ENCODE measurements at regions not wholly inside any gene's neighbourhood (a gene's known extent, or its start where the extent isn't known, plus 50 kb on each side); places are given as distances from the start of the nearest gene placed in this dataset.

GRCh38 chr18:69109686-69110085 lies 291.0 kb upstream of the DOK6 start:
- no peak overlapping the region for H2AFZ ChIP-seq (ENCODE audit: low read depth, low read length)
- TF ChIP-seq EZH2 (IDR thresholded peaks at IDR 0.05; ENCODE audit: borderline replicate concordance, low read depth, low read length, severe bottlenecking) (no peak), CTCF (IDR thresholded peaks at IDR 0.05; ENCODE audit: borderline replicate concordance, extremely low read depth, low read length, poor library complexity, severe bottlenecking) (no peak)
- H3K27me3 ChIP-seq (ENCODE audit: insufficient read depth, low read length, poor library complexity) = no peaks in the 10 kb centered on the region
- DNase-seq = no peak
- H3K9me3 ChIP-seq (ENCODE audit: insufficient read depth, low read length, severe bottlenecking) = no peaks in the 10 kb centered on the region
- H3K4me2 ChIP-seq (ENCODE audit: insufficient read depth, low read length) = no peak overlapping the region
- H3K4me1 ChIP-seq (ENCODE audit: insufficient read depth, low read length) = no peaks in the 10 kb centered on the region
- H3K27ac ChIP-seq (ENCODE audit: low read length) = no peak overlapping the region
- no peak overlapping the region for H3K4me3 ChIP-seq (ENCODE audit: low read depth in 1 of 2, low read length in 2 of 2)
- H3K36me3 ChIP-seq (ENCODE audit: insufficient read depth, low read length) = no peaks in the 10 kb centered on the region
- H3K9ac ChIP-seq (ENCODE audit: low read depth, low read length) = no peak overlapping the region
- no peaks in the 10 kb centered on the region for H4K20me1 ChIP-seq (ENCODE audit: insufficient read depth, low read length)
- H3K79me2 ChIP-seq (ENCODE audit: insufficient read depth, low read length) = no peaks in the 10 kb centered on the region
- ATAC-seq (ENCODE audit: insufficient read depth, low read depth) = no peak

GRCh38 chr18:69120833-69121232 lies 279.9 kb upstream of the DOK6 start:
- no peak for ATAC-seq (ENCODE audit: insufficient read depth, low read depth)
- no peaks in the 10 kb centered on the region for H3K79me2 ChIP-seq (ENCODE audit: insufficient read depth, low read length)
- no peak for TF ChIP-seq EZH2 (IDR thresholded peaks at IDR 0.05; ENCODE audit: borderline replicate concordance, low read depth, low read length, severe bottlenecking)
- no peak for TF ChIP-seq CTCF (IDR thresholded peaks at IDR 0.05; ENCODE audit: borderline replicate concordance, extremely low read depth, low read length, poor library complexity, severe bottlenecking)

GRCh38 chr18:69123421-69123820 lies 277.3 kb upstream of the DOK6 start:
- Histone ChIP-seq H3K4me1 (ENCODE audit: insufficient read depth, low read length) (no peaks in the 10 kb centered on the region), H3K4me2 (ENCODE audit: insufficient read depth, low read length) (no peak overlapping the region), H2AFZ (ENCODE audit: low read depth, low read length) (no peak overlapping the region), H3K9ac (ENCODE audit: low read depth, low read length) (no peak overlapping the region), H3K9me3 (ENCODE audit: insufficient read depth, low read length, severe bottlenecking) (no peaks in the 10 kb centered on the region), H3K36me3 (ENCODE audit: insufficient read depth, low read length) (no peaks in the 10 kb centered on the region), H3K4me3 (ENCODE audit: low read depth in 1 of 2, low read length in 2 of 2) (no peak overlapping the region), H3K27ac (ENCODE audit: low read length) (no peak overlapping the region), H3K79me2 (ENCODE audit: insufficient read depth, low read length) (no peaks in the 10 kb centered on the region), H4K20me1 (ENCODE audit: insufficient read depth, low read length) (no peaks in the 10 kb centered on the region), H3K27me3 (ENCODE audit: insufficient read depth, low read length, poor library complexity) (no peaks in the 10 kb centered on the region)
- no peak for TF ChIP-seq CTCF (IDR thresholded peaks at IDR 0.05; ENCODE audit: borderline replicate concordance, extremely low read depth, low read length, poor library complexity, severe bottlenecking)
- no peak for ATAC-seq (ENCODE audit: insufficient read depth, low read depth)
- DNase-seq = no peak

More at GRCh38 chr18:69120833-69121232, 279.9 kb upstream of the DOK6 start:
- Histone ChIP-seq H3K27ac (ENCODE audit: low read length) (no peak overlapping the region), H3K4me2 (ENCODE audit: insufficient read depth, low read length) (no peak overlapping the region), H3K9ac (ENCODE audit: low read depth, low read length) (no peak overlapping the region), H3K27me3 (ENCODE audit: insufficient read depth, low read length, poor library complexity) (no peaks in the 10 kb centered on the region), H3K9me3 (ENCODE audit: insufficient read depth, low read length, severe bottlenecking) (no peaks in the 10 kb centered on the region), H3K36me3 (ENCODE audit: insufficient read depth, low read length) (no peaks in the 10 kb centered on the region), H3K4me1 (ENCODE audit: insufficient read depth, low read length) (no peaks in the 10 kb centered on the region), H3K4me3 (ENCODE audit: low read depth in 1 of 2, low read length in 2 of 2) (no peak overlapping the region), H4K20me1 (ENCODE audit: insufficient read depth, low read length) (no peaks in the 10 kb centered on the region), H2AFZ (ENCODE audit: low read depth, low read length) (no peak overlapping the region)
- no peak for DNase-seq

DNA sequence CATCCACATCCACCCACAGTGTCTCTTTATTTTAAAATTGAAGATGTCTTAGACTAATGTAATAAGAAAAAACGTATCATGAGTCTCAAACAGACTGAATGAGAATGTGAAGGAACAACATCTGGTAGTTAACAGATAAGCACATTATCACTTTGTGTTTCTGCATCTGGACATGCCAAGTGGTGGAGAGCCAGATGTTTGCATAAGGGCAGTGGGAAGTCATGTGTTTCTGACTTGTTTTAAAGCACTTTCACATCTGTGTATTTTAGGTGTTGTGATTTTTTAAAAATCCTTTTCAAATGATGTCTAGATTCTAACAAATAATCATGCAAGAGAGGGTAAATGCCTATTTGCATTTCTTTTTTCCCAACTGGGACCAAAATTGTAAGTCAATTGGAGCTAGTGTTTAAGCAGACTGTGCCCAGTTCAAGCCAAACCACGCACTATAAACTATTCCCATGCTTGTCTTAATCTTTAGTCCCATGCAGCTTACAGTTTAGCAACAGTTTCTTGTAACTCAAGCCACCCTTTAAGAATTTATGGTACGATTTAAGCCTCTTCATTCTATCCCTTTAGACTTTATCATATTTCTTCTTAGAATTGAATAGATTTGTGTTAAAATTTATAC lies 272.7 kb upstream of the DOK6 start:
- no peaks in the 10 kb centered on the region for H3K4me1 ChIP-seq (ENCODE audit: insufficient read depth, low read length)
- no peak overlapping the region for H3K9ac ChIP-seq (ENCODE audit: low read depth, low read length)
- no peak overlapping the region for H2AFZ ChIP-seq (ENCODE audit: low read depth, low read length)
- H3K4me3 ChIP-seq (ENCODE audit: low read depth in 1 of 2, low read length in 2 of 2) = no peak overlapping the region
- H4K20me1 ChIP-seq (ENCODE audit: insufficient read depth, low read length) = no peaks in the 10 kb centered on the region
- H3K79me2 ChIP-seq (ENCODE audit: insufficient read depth, low read length) = no peaks in the 10 kb centered on the region
- no peaks in the 10 kb centered on the region for H3K27me3 ChIP-seq (ENCODE audit: insufficient read depth, low read length, poor library complexity)
- H3K27ac ChIP-seq (ENCODE audit: low read length) = no peak overlapping the region
- no peak for TF ChIP-seq CTCF (IDR thresholded peaks at IDR 0.05; ENCODE audit: borderline replicate concordance, extremely low read depth, low read length, poor library complexity, severe bottlenecking)
- H3K4me2 ChIP-seq (ENCODE audit: insufficient read depth, low read length) = no peak overlapping the region
- DNase-seq (no peak), ATAC-seq (ENCODE audit: insufficient read depth, low read depth) (no peak)
- H3K36me3 ChIP-seq (ENCODE audit: insufficient read depth, low read length) = no peaks in the 10 kb centered on the region
- no peaks in the 10 kb centered on the region for H3K9me3 ChIP-seq (ENCODE audit: insufficient read depth, low read length, severe bottlenecking)
